ENCODE measurements at regions not wholly inside any gene's neighbourhood (a gene's known extent, or its start where the extent isn't known, plus 50 kb on each side); places are given as distances from the start of the nearest gene placed in this dataset.

DNA sequence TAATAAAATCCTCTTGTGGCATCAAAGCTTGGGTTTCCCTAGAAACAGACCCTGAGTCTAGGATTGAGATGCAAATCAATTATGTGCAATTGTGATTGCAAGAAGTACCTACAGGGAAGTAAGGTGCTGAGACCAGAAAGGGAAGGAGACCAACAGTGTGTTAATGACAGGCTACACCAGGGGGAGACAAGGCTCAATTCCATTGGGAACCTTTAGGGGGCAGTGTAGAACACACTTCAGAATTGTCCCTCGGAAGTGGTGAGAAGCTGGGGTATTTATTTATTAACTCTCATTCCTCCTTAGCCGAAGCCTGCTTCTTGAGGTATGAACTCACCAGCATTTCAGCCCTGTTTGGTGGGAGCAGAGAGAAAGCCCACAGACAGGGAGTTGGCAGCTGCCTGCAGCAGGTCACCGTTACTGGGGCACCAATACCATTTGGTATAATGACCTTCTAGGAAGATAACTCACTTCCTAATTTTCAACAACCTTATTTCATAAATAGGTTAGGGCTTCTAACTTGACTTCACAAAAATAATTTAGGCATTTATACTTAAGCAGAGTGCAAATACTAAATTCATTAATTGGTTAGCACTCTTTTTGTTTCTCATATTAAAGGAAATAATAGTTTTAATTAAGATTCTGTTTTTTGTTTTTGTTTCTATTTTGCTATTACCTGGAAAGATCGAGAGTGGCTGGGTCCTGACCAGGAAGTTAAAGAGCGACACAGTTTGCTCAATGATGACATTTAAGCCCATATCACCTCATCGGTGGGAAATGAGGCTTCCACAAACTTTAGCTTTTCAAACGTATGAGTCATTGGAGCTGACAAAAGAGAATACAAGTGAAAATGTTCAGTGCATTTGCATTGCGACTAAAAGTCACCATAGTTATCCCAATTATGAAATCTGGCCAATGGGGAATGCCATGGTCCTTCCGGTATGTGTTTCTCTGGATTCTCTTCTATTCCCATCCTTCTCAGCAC is 94.8 kb downstream of the BTBD3 start:
- Histone ChIP-seq H3K36me3 (no peaks in the 10 kb centered on the region), H3K4me3 (no peak overlapping the region), H3K27ac (no peak overlapping the region), H3K27me3 (no peaks in the 10 kb centered on the region), H3K4me1 (peaks cover 0 to 3% of the 10 kb centered on the region in 2 donors), H3K9me3 (no peaks in the 10 kb centered on the region)
- TF ChIP-seq, protein P1, sequence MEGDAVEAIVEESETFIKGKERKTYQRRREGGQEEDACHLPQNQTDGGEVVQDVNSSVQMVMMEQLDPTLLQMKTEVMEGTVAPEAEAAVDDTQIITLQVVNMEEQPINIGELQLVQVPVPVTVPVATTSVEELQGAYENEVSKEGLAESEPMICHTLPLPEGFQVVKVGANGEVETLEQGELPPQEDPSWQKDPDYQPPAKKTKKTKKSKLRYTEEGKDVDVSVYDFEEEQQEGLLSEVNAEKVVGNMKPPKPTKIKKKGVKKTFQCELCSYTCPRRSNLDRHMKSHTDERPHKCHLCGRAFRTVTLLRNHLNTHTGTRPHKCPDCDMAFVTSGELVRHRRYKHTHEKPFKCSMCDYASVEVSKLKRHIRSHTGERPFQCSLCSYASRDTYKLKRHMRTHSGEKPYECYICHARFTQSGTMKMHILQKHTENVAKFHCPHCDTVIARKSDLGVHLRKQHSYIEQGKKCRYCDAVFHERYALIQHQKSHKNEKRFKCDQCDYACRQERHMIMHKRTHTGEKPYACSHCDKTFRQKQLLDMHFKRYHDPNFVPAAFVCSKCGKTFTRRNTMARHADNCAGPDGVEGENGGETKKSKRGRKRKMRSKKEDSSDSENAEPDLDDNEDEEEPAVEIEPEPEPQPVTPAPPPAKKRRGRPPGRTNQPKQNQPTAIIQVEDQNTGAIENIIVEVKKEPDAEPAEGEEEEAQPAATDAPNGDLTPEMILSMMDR (IDR thresholded peaks at IDR 0.05 in 4 of 5, conservative IDR thresholded peaks at IDR 0.05 in 1 of 5) = peak in 4 of 5 experiments; percentile 32 to 61 (median 52)
- no peak for TF ChIP-seq POLR2A (IDR thresholded peaks at IDR 0.05)
- intact Hi-C loops (cut with DNase I; ENCODE audit: low total_unique reads) = no loop called here
- peak in 1 of 2 donors; percentile 30 for ATAC-seq
- no peak for DNase-seq
- in situ Hi-C loops (cut with MboI; ENCODE audit: low sequenced_read_pairs in 4 of 4) = no loop called here

DNA sequence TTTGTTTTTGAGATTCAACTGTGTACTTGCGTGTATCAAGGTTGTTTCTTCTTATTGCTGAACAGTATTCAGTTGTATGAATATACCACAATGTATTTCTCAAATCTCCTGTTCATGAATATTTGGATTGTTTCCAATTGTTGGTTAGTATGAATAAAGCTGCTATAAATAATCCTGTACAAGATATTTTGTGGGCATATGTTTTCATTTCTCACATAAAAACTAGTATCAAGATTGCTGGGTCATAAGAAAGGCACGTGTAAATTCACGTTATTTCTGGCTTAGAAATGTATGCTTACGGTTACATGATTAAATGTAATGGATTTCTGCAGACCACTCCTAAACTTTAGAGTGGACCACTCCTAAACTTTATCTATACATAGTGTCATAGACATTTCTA is 96.6 kb downstream of the BTBD3 start:
- H3K36me3 ChIP-seq = no peaks in the 10 kb centered on the region
- intact Hi-C loops (cut with DNase I; ENCODE audit: low total_unique reads) = no loop called here
- no peaks in the 10 kb centered on the region for H3K9me3 ChIP-seq
- H3K4me3 ChIP-seq = no peak overlapping the region
- DNase-seq (no peak), ATAC-seq (no peak)
- TF ChIP-seq POLR2A (IDR thresholded peaks at IDR 0.05) = no peak
- TF ChIP-seq, protein P1 (IDR thresholded peaks at IDR 0.05 in 4 of 5, conservative IDR thresholded peaks at IDR 0.05 in 1 of 5) = no peak
- in situ Hi-C loops (cut with MboI; ENCODE audit: low sequenced_read_pairs in 4 of 4) = no loop called here
- H3K4me1 ChIP-seq = peaks cover 0 to 3% of the 10 kb centered on the region in 2 donors
- H3K27me3 ChIP-seq = no peaks in the 10 kb centered on the region
- H3K27ac ChIP-seq = no peak overlapping the region

DNA sequence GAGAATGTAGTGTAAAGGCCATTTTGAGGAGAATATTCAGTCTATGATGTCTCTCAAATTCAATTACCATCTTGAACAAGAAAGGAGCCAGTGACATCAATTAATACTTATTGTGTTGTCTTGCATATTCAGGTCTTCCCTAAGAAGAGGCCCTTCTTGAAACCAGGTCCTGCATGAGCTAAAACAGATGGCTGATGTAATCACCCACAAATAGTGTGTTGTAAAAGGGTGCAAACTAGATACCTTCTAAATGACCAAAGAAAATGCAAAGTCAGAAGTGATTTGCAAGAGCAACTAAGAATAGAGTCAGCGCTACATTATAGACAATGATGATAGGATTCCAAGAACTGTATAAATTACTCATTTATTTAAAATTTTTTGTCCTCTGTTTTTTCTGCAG is 97.0 kb downstream of the BTBD3 start:
- ATAC-seq = no peak
- Histone ChIP-seq H3K36me3 (no peaks in the 10 kb centered on the region), H3K27ac (no peak overlapping the region), H3K4me3 (no peak overlapping the region), H3K4me1 (peaks cover 0 to 3% of the 10 kb centered on the region in 2 donors), H3K27me3 (no peaks in the 10 kb centered on the region), H3K9me3 (no peaks in the 10 kb centered on the region)
- DNase-seq = no peak
- TF ChIP-seq, protein P1 (IDR thresholded peaks at IDR 0.05 in 4 of 5, conservative IDR thresholded peaks at IDR 0.05 in 1 of 5) = no peak
- TF ChIP-seq POLR2A (IDR thresholded peaks at IDR 0.05) = no peak
- intact Hi-C loops (cut with DNase I; ENCODE audit: low total_unique reads) (no loop called here), in situ Hi-C loops (cut with MboI; ENCODE audit: low sequenced_read_pairs in 4 of 4) (no loop called here)

DNA sequence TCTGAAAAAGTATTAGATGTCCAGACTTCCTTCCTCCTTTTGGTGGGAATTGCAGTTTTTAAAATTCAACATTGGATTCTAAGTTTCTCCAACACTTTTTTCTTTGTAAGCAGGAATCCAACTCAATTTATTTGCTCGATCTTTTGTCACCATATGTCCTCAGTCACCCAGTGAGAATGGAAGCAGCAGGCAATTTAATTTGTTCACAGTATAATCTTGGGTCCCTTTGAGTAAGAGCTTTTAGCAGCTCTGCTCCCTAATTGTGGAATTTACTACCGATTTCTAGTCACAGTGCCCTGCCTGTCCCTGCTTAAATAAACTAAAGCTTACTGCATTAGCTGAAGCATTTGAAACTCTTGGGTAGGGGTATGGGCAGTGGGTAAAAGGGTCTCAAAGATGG is 98.6 kb downstream of the BTBD3 start:
- no peak for DNase-seq
- H3K4me3 ChIP-seq = no peak overlapping the region
- in situ Hi-C loops (cut with MboI; ENCODE audit: low sequenced_read_pairs in 4 of 4) = no loop called here
- no peaks in the 10 kb centered on the region for H3K36me3 ChIP-seq
- no peak overlapping the region for H3K27ac ChIP-seq
- no peaks in the 10 kb centered on the region for H3K9me3 ChIP-seq
- H3K4me1 ChIP-seq = peaks cover 0 to 3% of the 10 kb centered on the region in 2 donors
- H3K27me3 ChIP-seq = no peaks in the 10 kb centered on the region
- TF ChIP-seq, protein P1 (IDR thresholded peaks at IDR 0.05 in 4 of 5, conservative IDR thresholded peaks at IDR 0.05 in 1 of 5) = no peak
- no peak for TF ChIP-seq POLR2A (IDR thresholded peaks at IDR 0.05)
- intact Hi-C loops (cut with DNase I; ENCODE audit: low total_unique reads) = no loop called here
- no peak for ATAC-seq
